Right lobe of liver (tissue), 6 donors: ENCODE measurements at regions not wholly inside any gene's neighbourhood (a gene's known extent, or its start where the extent isn't known, plus 50 kb on each side); places are given as distances from the start of the nearest gene placed in this dataset.
"Not testable (repeated sequence)": the region's sequence is repeated elsewhere in the genome, so short reads cannot be mapped to it uniquely, and the experiment has no call there.

Source experiments
- ATAC-seq, 4 donors: fragments of 200-7000 bp; cut with Tn5 transposase; one replicate each; pipeline ENCODE4 v1.9.1; 2020; ENCODE audit warnings: mild to moderate bottlenecking in 4 of 4, moderate library complexity in 4 of 4
- DNase-seq, 3 donors: peaks; one replicate each; pipeline ENCODE4 v3.0.0-alpha.2; 2020
- H3K27ac ChIP-seq, 3 donors: fragments of 200-600 bp; one replicate each; pipeline ENCODE4 v1.8.0; 2022
- H3K27me3 ChIP-seq, 2 donors: fragments of 200-600 bp; one replicate each; pipeline ENCODE4 v1.8.0; 2022
- H3K36me3 ChIP-seq, 4 donors: fragments of 200-600 bp; sonication (generic) in 1 of 4; one replicate each; pipeline versions ENCODE4 v1.5.1 to v1.8.0; 2017 to 2022; ENCODE audit warnings: control low read depth in 1 of 4
- H3K4me1 ChIP-seq, 4 donors: fragments of 200-600 bp; sonication (generic) in 1 of 4; one replicate each; pipeline versions ENCODE4 v1.5.1 to v1.8.0; 2017 to 2022; ENCODE audit warnings: control low read depth in 1 of 4
- H3K4me3 ChIP-seq, 3 donors: fragments of 200-600 bp; one replicate each; pipeline ENCODE4 v1.8.0; 2022
- H3K9me3 ChIP-seq, 4 donors: fragments of 200-600 bp; sonication (generic) in 1 of 4; one replicate each; pipeline versions ENCODE4 v1.5.1 to v1.8.0; 2017 to 2022; ENCODE audit warnings: control low read depth in 1 of 4
- CTCF ChIP-seq, 4 donors: fragments of 200-600 bp in 3 of 4; fragments of 450-650 bp in 1 of 4; IDR thresholded peaks; one replicate each; pipeline versions ENCODE4 v1.5.1 to v1.8.0; 2016 to 2022; ENCODE audit warnings: antibody characterized with exemption in 4 of 4, mild to moderate bottlenecking in 2 of 4
- POLR2A ChIP-seq: fragments of 450-650 bp; IDR thresholded peaks from one replicate; pipeline ENCODE4 v1.6.1; 2017; ENCODE audit warnings: antibody characterized with exemption, mild to moderate bottlenecking
- WGBS: methylation state at CpG from one replicate; pipeline ENCODE4 v1.1.6; 2018; ENCODE audit warnings: low coverage, low lambda C conversion rate; ENCODE audit not compliant: insufficient coverage; ENCODE audit errors: missing lambda C conversion rate; 5-methylcytosine and 5-hydroxymethylcytosine counted together
- intact Hi-C, 2 donors: fragments of 100-400 bp; cut with DNase I; formaldehyde crosslinking; loops; one replicate each; pipeline versions ENCODE4 v1.11.2 to v1.14.1; 2022
- donor health status: DM: no; HTN: yes; CAD: no.
- donor health status: DM: no; HTN: no; CAD: no.
- donor health status: DM: no; HTN: no; CAD: no.
- donor health status: DM: no; HTN: yes; CAD: no.
- donor health status: DM: no; HTN: yes; CAD: no.

- no peaks in the 10 kb centered on the region for H3K4me1 ChIP-seq
- no peaks in the 10 kb centered on the region for H3K9me3 ChIP-seq
- H3K4me3 ChIP-seq, result no peak overlapping the region
- WGBS, result 71% methylated on average over 2 of the region's 2 CpGs
- ATAC-seq, result no peak
- H3K27ac ChIP-seq, result no peak overlapping the region
- TF ChIP-seq CTCF (IDR thresholded peaks at IDR 0.05), result no peak
- TF ChIP-seq POLR2A, result no peak
- no peak for DNase-seq
- H3K36me3 ChIP-seq, result no peaks in the 10 kb centered on the region
- intact Hi-C loops, result no loop called here
- H3K27me3 ChIP-seq, result no peaks in the 10 kb centered on the region
Observed at GRCh38 chrX:115978068-115978467, 192.5 kb upstream of the AGTR2 start.

- H3K27ac ChIP-seq, H3K4me3 ChIP-seq, H3K9me3 ChIP-seq, DNase-seq, H3K27me3 ChIP-seq, H3K4me1 ChIP-seq, ATAC-seq, intact Hi-C loops, H3K36me3 ChIP-seq: not testable (repeated sequence)
- no CpG with 5 or more reads among the region's 1 CpG for WGBS
Observed at GRCh38 chrX:115983148-115983547, 187.4 kb upstream of the AGTR2 start.

- H3K9me3 ChIP-seq, result not testable (repeated sequence)
Observed at GRCh38 chrX:115987464-115987863, 183.1 kb upstream of the AGTR2 start.

GRCh38 chrX:115988825-115989224 is 181.7 kb upstream of the AGTR2 start:
- H3K27me3 ChIP-seq, result peaks cover 0 to under 1% of the 10 kb centered on the region in 2 donors
- intact Hi-C loops, result no loop called here
- no peak overlapping the region for H3K27ac ChIP-seq
- no peak for DNase-seq
- H3K36me3 ChIP-seq, result no peaks in the 10 kb centered on the region
- no peak for ATAC-seq
- TF ChIP-seq POLR2A (no peak), CTCF (IDR thresholded peaks at IDR 0.05) (peak; percentile 17 to 38 (median 32))
- H3K9me3 ChIP-seq, result no peaks in the 10 kb centered on the region
- 19% methylated on average over 3 of the region's 3 CpGs for WGBS
- no peak overlapping the region for H3K4me3 ChIP-seq
- H3K4me1 ChIP-seq, result no peaks in the 10 kb centered on the region

More at GRCh38 chrX:115987464-115987863, 183.1 kb upstream of the AGTR2 start:
- ATAC-seq, H3K27me3 ChIP-seq, DNase-seq, H3K36me3 ChIP-seq, intact Hi-C loops, H3K27ac ChIP-seq, H3K4me1 ChIP-seq, H3K4me3 ChIP-seq: not testable (repeated sequence)
- 33% methylated on average over 1 of the region's 1 CpG for WGBS

GRCh38 chrX:115989686-115990085 is 180.9 kb upstream of the AGTR2 start:
- no peaks in the 10 kb centered on the region for H3K27me3 ChIP-seq
- no peak for DNase-seq
- no peaks in the 10 kb centered on the region for H3K9me3 ChIP-seq
- intact Hi-C loops, result no loop called here
- no peak for ATAC-seq
- H3K27ac ChIP-seq, result no peak overlapping the region
- H3K36me3 ChIP-seq, result no peaks in the 10 kb centered on the region
- no peak for TF ChIP-seq POLR2A
- TF ChIP-seq CTCF (IDR thresholded peaks at IDR 0.05), result no peak
- no peak overlapping the region for H3K4me3 ChIP-seq
- no peaks in the 10 kb centered on the region for H3K4me1 ChIP-seq
- 18% methylated on average over 1 of the region's 1 CpG for WGBS

GRCh38 chrX:116009346-116009745 is 161.2 kb upstream of the AGTR2 start:
- intact Hi-C loops, result no loop called here
- Histone ChIP-seq H3K36me3 (no peaks in the 10 kb centered on the region), H3K4me1 (no peaks in the 10 kb centered on the region), H3K27ac (peak overlapping the region in 2 of 3 donors; percentile 45 to 62), H3K4me3 (peak overlapping the region in 2 of 3 donors; percentile 27 to 29), H3K9me3 (no peaks in the 10 kb centered on the region), H3K27me3 (no peaks in the 10 kb centered on the region)
- ATAC-seq (peak; percentile 75 to 87 (median 77)), DNase-seq (no peak)
- 50% methylated on average over 1 of the region's 1 CpG for WGBS
- TF ChIP-seq POLR2A (no peak), CTCF (IDR thresholded peaks at IDR 0.05) (no peak)
